ENCODE measurements at regions not wholly inside any gene's neighbourhood (a gene's known extent, or its start where the extent isn't known, plus 50 kb on each side); places are given as distances from the start of the nearest gene placed in this dataset.

DNA sequence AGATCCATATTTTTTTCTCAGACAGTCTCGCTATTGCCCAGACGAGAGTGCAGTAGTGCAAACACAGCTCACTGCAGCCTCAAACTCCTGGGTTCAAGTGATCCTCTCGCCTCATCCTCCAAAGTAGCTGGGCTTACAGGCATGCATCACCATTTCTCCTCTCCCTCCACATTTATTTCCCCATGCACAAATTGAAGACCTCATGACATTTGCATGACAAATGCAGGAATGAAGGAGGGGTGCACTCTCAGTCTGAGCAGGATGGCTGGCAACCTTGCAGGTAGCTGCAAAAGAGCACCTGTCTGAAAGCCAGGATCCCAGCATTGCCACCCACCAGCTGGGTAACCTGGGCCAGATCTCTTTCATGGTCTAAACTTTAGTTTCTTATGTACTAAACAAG, 111.2 kb downstream of the SH3TC2 start:
- Histone ChIP-seq H4K5ac (ENCODE audit: low read depth, low read length) (no peak overlapping the region), H3K9me1 (ENCODE audit: insufficient read depth, low read length) (no peaks in the 10 kb centered on the region), H3K27ac (ENCODE audit: insufficient read depth, low read length) (no peak overlapping the region)

More for the DNA sequence above, 111.2 kb downstream of the SH3TC2 start:
- Histone ChIP-seq H2BK120ac (ENCODE audit: low read depth, low read length) (no peak overlapping the region), H4K8ac (ENCODE audit: low read depth in 2 of 2, low read length in 2 of 2) (no peak overlapping the region), H3K4me1 (ENCODE audit: control insufficient read depth, insufficient read depth, low read length) (no peaks in the 10 kb centered on the region), H3K4me3 (ENCODE audit: insufficient read depth, low read depth, low read length) (no peak overlapping the region), H4K91ac (ENCODE audit: insufficient read depth, low read depth, low read length) (no peak overlapping the region), H3K27me3 (ENCODE audit: control insufficient read depth, insufficient read depth, low read length) (no peaks in the 10 kb centered on the region), H4K20me1 (ENCODE audit: insufficient read depth, low read length) (no peaks in the 10 kb centered on the region), H3K79me1 (ENCODE audit: low read depth in 1 of 2, low read length in 2 of 2) (no peaks in the 10 kb centered on the region), H2BK20ac (ENCODE audit: low read depth, low read length) (no peak overlapping the region), H3K4me2 (ENCODE audit: low read depth, low read length) (no peak overlapping the region), H3K56ac (ENCODE audit: extremely low read depth, insufficient read depth, low read length) (no peak overlapping the region), H2BK5ac (ENCODE audit: low read depth, low read length, poor library complexity, severe bottlenecking) (no peak overlapping the region), H2BK15ac (ENCODE audit: low read depth, low read length) (no peak overlapping the region), H3K36me3 (ENCODE audit: control insufficient read depth, insufficient read depth, low read length) (no peaks in the 10 kb centered on the region), H3K14ac (replicated peaks; ENCODE audit: low read depth, low read length) (no peak overlapping the region), H3K9ac (ENCODE audit: low read depth, low read length) (no peak overlapping the region), H2AFZ (replicated peaks; ENCODE audit: low read length, poor library complexity) (no peak overlapping the region), H3K9me3 (ENCODE audit: control insufficient read depth, insufficient read depth, low read length) (no peaks in the 10 kb centered on the region), H3K23ac (ENCODE audit: low read depth, low read length) (no peak overlapping the region), H2AK5ac (ENCODE audit: low read depth, low read length) (no peak overlapping the region), H2AK9ac (replicated peaks; ENCODE audit: low read depth, low read length, poor library complexity) (no peak overlapping the region), H3K18ac (ENCODE audit: low read depth, low read length) (no peak overlapping the region), H3K4ac (ENCODE audit: low read depth, low read length) (no peak overlapping the region)
- in situ Hi-C loops (cut with MboI; ENCODE audit: low sequenced_read_pairs), result no loop called here
- WGBS, 2 experiments (ENCODE audit: extremely low coverage in 2 of 2, insufficient read length in 1 of 2), result 92% methylated on average over 2 of the region's 3 CpGs; no CpG with 5 or more reads in 1 of the 2 experiments
- BruUV-seq (replicated peaks), result no TSS peak
- ChIA-PET CTCF (interaction anchor here (1.5 to 2.1 kb wide), 2 partner anchors 131 to 210 kb away, joined by 4 to 7 read pairs; no protein-coding TSS in a partner anchor), POLR2A (ENCODE audit: unreplicated experiment) (no interaction called here)
- dilution Hi-C loops (cut with HindIII; ENCODE audit: low sequenced_read_pairs, unreplicated experiment), result no loop called here
- DNase-seq (no peak), ATAC-seq (ENCODE audit: low read depth) (no peak)
- intact Hi-C loops (cut with micrococcal nuclease), result no loop called here
- no peak for TF ChIP-seq NFE2L2 (IDR thresholded peaks at IDR 0.05; ENCODE audit: low read depth, low read length)
- TF ChIP-seq, protein P1, sequence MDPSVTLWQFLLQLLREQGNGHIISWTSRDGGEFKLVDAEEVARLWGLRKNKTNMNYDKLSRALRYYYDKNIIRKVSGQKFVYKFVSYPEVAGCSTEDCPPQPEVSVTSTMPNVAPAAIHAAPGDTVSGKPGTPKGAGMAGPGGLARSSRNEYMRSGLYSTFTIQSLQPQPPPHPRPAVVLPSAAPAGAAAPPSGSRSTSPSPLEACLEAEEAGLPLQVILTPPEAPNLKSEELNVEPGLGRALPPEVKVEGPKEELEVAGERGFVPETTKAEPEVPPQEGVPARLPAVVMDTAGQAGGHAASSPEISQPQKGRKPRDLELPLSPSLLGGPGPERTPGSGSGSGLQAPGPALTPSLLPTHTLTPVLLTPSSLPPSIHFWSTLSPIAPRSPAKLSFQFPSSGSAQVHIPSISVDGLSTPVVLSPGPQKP (IDR thresholded peaks at IDR 0.05; ENCODE audit: borderline replicate concordance, low read depth, low read length), result no peak
- TF ChIP-seq CHD1 (IDR thresholded peaks at IDR 0.05; ENCODE audit: low read depth, low read length), result no peak
- TF ChIP-seq, protein P2, sequence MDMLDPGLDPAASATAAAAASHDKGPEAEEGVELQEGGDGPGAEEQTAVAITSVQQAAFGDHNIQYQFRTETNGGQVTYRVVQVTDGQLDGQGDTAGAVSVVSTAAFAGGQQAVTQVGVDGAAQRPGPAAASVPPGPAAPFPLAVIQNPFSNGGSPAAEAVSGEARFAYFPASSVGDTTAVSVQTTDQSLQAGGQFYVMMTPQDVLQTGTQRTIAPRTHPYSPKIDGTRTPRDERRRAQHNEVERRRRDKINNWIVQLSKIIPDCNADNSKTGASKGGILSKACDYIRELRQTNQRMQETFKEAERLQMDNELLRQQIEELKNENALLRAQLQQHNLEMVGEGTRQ (IDR thresholded peaks at IDR 0.05; ENCODE audit: low read depth, low read length), result no peak
- TF ChIP-seq CTCF (conservative IDR thresholded peaks at IDR 0.05; ENCODE audit: low read depth, low read length), result no peak
- TF ChIP-seq RCOR1 (IDR thresholded peaks at IDR 0.05; ENCODE audit: insufficient replicate concordance, low read length), result no peak

All from IMR-90 (cell line).